ENCODE measurements at regions not wholly inside any gene's neighbourhood (a gene's known extent, or its start where the extent isn't known, plus 50 kb on each side); places are given as distances from the start of the nearest gene placed in this dataset.

DNA sequence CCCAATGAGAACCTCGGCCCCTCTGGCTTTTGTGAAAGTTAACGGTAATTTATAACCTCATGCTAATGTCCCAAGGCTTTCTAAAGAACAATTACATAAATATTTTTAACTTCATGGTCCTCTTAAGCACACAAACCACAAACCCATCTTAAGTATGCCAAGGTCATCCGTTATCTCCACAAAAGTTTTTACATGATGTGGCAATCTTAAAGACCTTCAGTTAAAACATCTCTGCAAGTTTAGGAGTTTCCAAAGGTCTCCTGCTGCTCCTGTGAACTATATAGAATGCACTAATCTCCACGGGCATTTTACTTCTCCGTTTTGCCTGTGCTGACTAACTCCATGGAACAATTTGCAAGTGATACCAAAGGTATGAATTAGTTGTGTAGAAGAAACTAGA, 228.2 kb downstream of the TLE1 start:
- TF ChIP-seq POLR2A (IDR thresholded peaks at IDR 0.05), result no peak
- no peak for TF ChIP-seq CTCF (IDR thresholded peaks at IDR 0.05 in 4 of 5, conservative IDR thresholded peaks at IDR 0.05 in 1 of 5)
